H1 (cell line): ENCODE measurements at regions not wholly inside any gene's neighbourhood (a gene's known extent, or its start where the extent isn't known, plus 50 kb on each side); places are given as distances from the start of the nearest gene placed in this dataset.

Source experiments
- CTCF ChIA-PET: fragments of 300-600 bp; sonication (Branson Sonifier 250); formaldehyde crosslinking; loops from one replicate; lab custom pipeline; 2021; ENCODE audit not compliant: partially characterized antibody; lab: Charles Lee
- POLR2A ChIA-PET: fragments of 300-600 bp; sonication (Branson Sonifier 250); formaldehyde crosslinking; loops from one replicate; lab custom pipeline; 2021; ENCODE audit warnings: inconsistent platforms; ENCODE audit not compliant: partially characterized antibody; lab: Charles Lee
- DNase-seq, 2 experiments: peaks; one replicate each; pipeline versions ENCODE4 v3.0.0 to v3.0.0-alpha.2; 2010 to 2022; ENCODE audit warnings: low spot score in 2 of 2, low read depth in 1 of 2, mixed read lengths in 1 of 2
- FAIRE-seq: peaks from 2 replicates; lab custom pipeline; 2011; peaks lifted over from hg19 to GRCh38; lab: Jason Lieb, UNC
- H2AFZ ChIP-seq: 2 replicates; pipeline ENCODE4 v1.8.1; 2012; ENCODE audit warnings: low read length, inconsistent platforms
- H2AK5ac ChIP-seq: 2 replicates; pipeline ENCODE4 v1.6.1; 2013; ENCODE audit warnings: low read depth, low read length
- H2BK120ac ChIP-seq: replicated peaks from 2 replicates; pipeline ENCODE3; 2013; ENCODE audit warnings: low read depth, low read length, inconsistent platforms
- H2BK12ac ChIP-seq: 2 replicates; pipeline ENCODE4 v1.6.1; 2013; ENCODE audit warnings: low read depth, low read length
- H2BK15ac ChIP-seq: 2 replicates; pipeline ENCODE4 v1.6.1; 2013; ENCODE audit warnings: low read length
- H2BK20ac ChIP-seq: 2 replicates; pipeline ENCODE4 v1.6.1; 2013; ENCODE audit warnings: low read length
- H2BK5ac ChIP-seq: 2 replicates; pipeline ENCODE4 v1.6.1; 2013; ENCODE audit warnings: low read depth, low read length
- H3K14ac ChIP-seq: 2 replicates; pipeline ENCODE4 v1.6.1; 2013; ENCODE audit warnings: inconsistent platforms; ENCODE audit not compliant: insufficient read length
- H3K18ac ChIP-seq: 2 replicates; pipeline ENCODE4 v1.6.1; 2013; ENCODE audit warnings: low read length; ENCODE audit errors: extremely low read depth
- H3K23ac ChIP-seq: 2 replicates; pipeline ENCODE4 v1.6.1; 2013; ENCODE audit warnings: inconsistent platforms; ENCODE audit not compliant: insufficient read length
- H3K23me2 ChIP-seq: 2 replicates; pipeline ENCODE4 v1.6.1; 2013; ENCODE audit warnings: low read depth, low read length
- H3K27ac ChIP-seq: 2 replicates; pipeline ENCODE4 v1.6.1; 2011; ENCODE audit warnings: low read depth, low read length, inconsistent platforms
- H3K27me3 ChIP-seq, 4 experiments: replicated peaks in 1 of 4; 1 replicate in 1 of 4; 2 replicates in 3 of 4; pipeline versions ENCODE4 v1.6.1 to v1.8.1; 2011 to 2013; ENCODE audit warnings: low read length in 3 of 4, mild to moderate bottlenecking in 3 of 4, inconsistent platforms in 2 of 4, mixed read lengths in 2 of 4, moderate library complexity in 1 of 4; ENCODE audit not compliant: control insufficient read depth in 3 of 4, insufficient read depth in 3 of 4; ENCODE audit errors: extremely low read depth in 1 of 4
- H3K36me3 ChIP-seq, 4 experiments: 2 replicates each; pipeline versions ENCODE4 v1.6.1 to v1.8.1; 2011 to 2013; ENCODE audit warnings: mild to moderate bottlenecking in 4 of 4, low read length in 3 of 4, moderate library complexity in 2 of 4, control low read depth in 1 of 4, inconsistent platforms in 1 of 4; ENCODE audit not compliant: insufficient read depth in 4 of 4, control insufficient read depth in 2 of 4
- H3K4ac ChIP-seq: replicated peaks from 2 replicates; pipeline ENCODE3; 2013; ENCODE audit warnings: low read length, low read depth, mixed read lengths, inconsistent platforms; ENCODE audit not compliant: insufficient read length
- H3K4me1 ChIP-seq, 4 experiments: replicated peaks in 1 of 4; 1 replicate in 1 of 4; 2 replicates in 3 of 4; pipeline versions ENCODE4 v1.6.1 to v1.8.1; 2011 to 2013; ENCODE audit warnings: low read length in 3 of 4, inconsistent platforms in 2 of 4, mixed read lengths in 1 of 4; ENCODE audit not compliant: insufficient read depth in 4 of 4, control insufficient read depth in 3 of 4
- H3K4me2 ChIP-seq, 2 experiments: 2 replicates each; pipeline versions ENCODE4 v1.6.1 to v1.8.1; 2011 to 2013; ENCODE audit warnings: low read depth in 2 of 2, low read length in 2 of 2, control low read depth in 1 of 2, inconsistent platforms in 1 of 2, mild to moderate bottlenecking in 1 of 2; ENCODE audit not compliant: insufficient read depth in 1 of 2
- H3K4me3 ChIP-seq, 4 experiments: fragments of 200-600, 300-600 bp in 1 of 4; sonication (generic), shearing (Covaris generic), sonication (Bioruptor Twin) in 1 of 4; 2 replicates each; pipeline versions ENCODE4 v1.5.1 to v1.8.1; 2011 to 2016; ENCODE audit warnings: low read length in 4 of 4, low read depth in 3 of 4, control low read depth in 2 of 4, inconsistent platforms in 2 of 4, mild to moderate bottlenecking in 2 of 4, mixed read lengths in 1 of 4, moderate library complexity in 1 of 4; ENCODE audit not compliant: insufficient read depth in 2 of 4; ENCODE audit errors: extremely low read depth in 1 of 4
- H3K56ac ChIP-seq: replicated peaks from 2 replicates; pipeline ENCODE3; 2013; ENCODE audit warnings: low read depth, mild to moderate bottlenecking, mixed read lengths, low read length, inconsistent platforms; ENCODE audit not compliant: insufficient read length
- H3K79me1 ChIP-seq: 2 replicates; pipeline ENCODE4 v1.6.1; 2013; ENCODE audit warnings: low read depth, low read length, control low read depth
- H3K79me2 ChIP-seq, 2 experiments: 2 replicates each; pipeline versions ENCODE4 v1.6.1 to v1.8.1; 2012 to 2013; ENCODE audit warnings: low read length in 2 of 2, mild to moderate bottlenecking in 2 of 2, inconsistent platforms in 1 of 2; ENCODE audit not compliant: insufficient read depth in 2 of 2, control insufficient read depth in 1 of 2
- H3K9ac ChIP-seq, 4 experiments: replicated peaks in 1 of 4; 1 replicate in 1 of 4; 2 replicates in 3 of 4; pipeline versions ENCODE4 v1.6.1 to v1.8.1; 2011 to 2013; ENCODE audit warnings: low read depth in 3 of 4, low read length in 3 of 4, control low read depth in 2 of 4, mild to moderate bottlenecking in 2 of 4, moderate library complexity in 2 of 4, inconsistent platforms in 1 of 4; ENCODE audit errors: extremely low read depth in 1 of 4
- H3K9me3 ChIP-seq, 2 experiments: 2 replicates each; pipeline versions ENCODE4 v1.6.1 to v1.8.1; 2012 to 2013; ENCODE audit warnings: mild to moderate bottlenecking in 2 of 2, moderate library complexity in 2 of 2, control low read depth in 1 of 2, inconsistent platforms in 1 of 2, low read depth in 1 of 2, low read length in 1 of 2, mixed read lengths in 1 of 2; ENCODE audit not compliant: insufficient read depth in 2 of 2
- H4K20me1 ChIP-seq, 2 experiments: replicated peaks in 1 of 2; 2 replicates each; pipeline versions ENCODE3 to v1.8.1; 2011 to 2013; ENCODE audit warnings: inconsistent platforms in 2 of 2, low read length in 2 of 2, mild to moderate bottlenecking in 1 of 2; ENCODE audit not compliant: insufficient read depth in 2 of 2, control insufficient read depth in 1 of 2
- H4K5ac ChIP-seq: 2 replicates; pipeline ENCODE4 v1.6.1; 2013; ENCODE audit warnings: low read length, low read depth, mixed read lengths, inconsistent platforms; ENCODE audit not compliant: insufficient read length
- H4K8ac ChIP-seq: 2 replicates; pipeline ENCODE4 v1.8.0; 2013; ENCODE audit warnings: mild to moderate bottlenecking, moderate library complexity, low read length, inconsistent platforms; ENCODE audit not compliant: insufficient read depth; ENCODE audit errors: extremely low read depth
- H4K91ac ChIP-seq: replicated peaks from 2 replicates; pipeline ENCODE3; 2013; ENCODE audit warnings: low read length, mixed read lengths, inconsistent platforms; ENCODE audit not compliant: insufficient read length
- ASH2L ChIP-seq: fragments of 200-600, 300-600 bp; sonication (generic); IDR thresholded peaks from one replicate; pipeline ENCODE4 v1.7.1; 2017; ENCODE audit warnings: low read length
- BACH1 ChIP-seq: IDR thresholded peaks from 2 replicates; pipeline ENCODE4 v1.6.1; 2012; ENCODE audit warnings: low read length, improper control_type of control experiment
- CHD1 ChIP-seq: IDR thresholded peaks from 2 replicates; pipeline ENCODE4 v1.6.1; 2012; ENCODE audit warnings: low read depth, low read length, improper control_type of control experiment
- EZH2 ChIP-seq: fragments of 200-600 bp; sonication (generic); IDR thresholded peaks from 2 replicates; pipeline ENCODE4 v1.7.1; 2012; ENCODE audit warnings: low read depth, mild to moderate bottlenecking, moderate library complexity, low read length, inconsistent platforms; ENCODE audit not compliant: severe bottlenecking
- RAD21 ChIP-seq, 2 experiments: IDR thresholded peaks in 1 of 2; conservative IDR thresholded peaks in 1 of 2; 2 replicates each; pipeline ENCODE4 v1.6.1; 2011; ENCODE audit warnings: low read depth in 2 of 2, low read length in 2 of 2, improper control_type of control experiment in 1 of 2, inconsistent platforms in 1 of 2, mild to moderate bottlenecking in 1 of 2, moderate library complexity in 1 of 2
- RNF2 ChIP-seq: fragments of 200-900, 300-1000 bp; sonication (generic); IDR thresholded peaks from 2 replicates; pipeline ENCODE4 v1.7.1; 2016; ENCODE audit warnings: borderline replicate concordance, low read depth, mild to moderate bottlenecking, antibody characterized with exemption, low read length; ENCODE audit not compliant: poor library complexity, severe bottlenecking; ENCODE audit errors: missing control alignments
- SIN3A ChIP-seq, 2 experiments: IDR thresholded peaks in 1 of 2; conservative IDR thresholded peaks in 1 of 2; 2 replicates each; pipeline ENCODE4 v1.6.1; 2011 to 2012; ENCODE audit warnings: low read length in 2 of 2, improper control_type of control experiment in 1 of 2, low read depth in 1 of 2, mild to moderate bottlenecking in 1 of 2
- SP4 ChIP-seq: IDR thresholded peaks from 2 replicates; pipeline ENCODE4 v1.6.1; 2012; ENCODE audit warnings: low read length, inconsistent platforms
- SRF ChIP-seq: IDR thresholded peaks from 2 replicates; pipeline ENCODE4 v1.6.1; 2011; ENCODE audit warnings: mild to moderate bottlenecking, low read depth, low read length, moderate library complexity
- WGBS, 2 experiments: shearing (Covaris generic) in 1 of 2; methylation state at CpG; one replicate each; pipeline versions ENCODE4 v1.1.6 to v1.1.7; 2013 to 2015; ENCODE audit warnings: low lambda C conversion rate in 2 of 2, mixed read lengths in 2 of 2, inconsistent platforms in 1 of 2, low coverage in 1 of 2, missing lambda C conversion rate in 1 of 2; ENCODE audit not compliant: insufficient replicate concordance in 2 of 2, insufficient coverage in 1 of 2, insufficient read length in 1 of 2; ENCODE audit errors: extremely low coverage in 1 of 2, missing lambda C conversion rate in 1 of 2; 5-methylcytosine and 5-hydroxymethylcytosine counted together
- TF ChIP-seq, protein P1 (sequence below), 3 experiments: IDR thresholded peaks; 1 replicate in 2 of 3; 2 replicates in 1 of 3; pipeline versions ENCODE4 v1.5.1 to v1.6.1; 2011; ENCODE audit warnings: low read length in 3 of 3, mild to moderate bottlenecking in 3 of 3, inconsistent platforms in 2 of 3, low read depth in 1 of 3, moderate library complexity in 1 of 3; ENCODE audit not compliant: insufficient read depth in 1 of 3; ENCODE audit errors: control extremely low read depth in 1 of 3
- TF ChIP-seq, protein P2 (sequence below): IDR thresholded peaks from 2 replicates; pipeline ENCODE4 v1.6.1; 2012; ENCODE audit warnings: inconsistent platforms

DNA sequence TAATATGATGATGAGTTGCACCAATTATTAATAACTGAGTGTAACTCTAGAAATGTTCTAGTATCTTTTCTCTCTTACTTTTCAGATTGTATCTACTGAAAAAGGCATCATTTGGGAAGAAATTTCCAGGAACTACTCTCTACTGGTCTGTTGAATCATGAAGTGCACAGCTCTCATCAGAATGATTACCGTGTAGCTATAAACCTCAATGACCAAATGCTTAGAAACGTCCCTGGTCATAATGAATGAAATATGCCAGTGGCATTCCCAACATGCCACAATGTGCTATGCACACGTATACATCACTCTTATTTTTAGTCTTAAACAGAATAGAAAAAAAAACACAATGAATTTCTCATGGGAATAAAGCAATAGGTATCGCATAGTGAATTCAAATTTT is 534.3 kb upstream of the OLFM3 start:
- DNase-seq (no peak), FAIRE-seq (no peak)
- no peak overlapping the region for H3K56ac ChIP-seq
- no peak overlapping the region for H3K4me2 ChIP-seq
- H2AFZ ChIP-seq, result no peak overlapping the region
- H4K20me1 ChIP-seq, result no peaks in the 10 kb centered on the region
- no peaks in the 10 kb centered on the region; the same call in 1 of the 2 replicates for H3K23me2 ChIP-seq
- H3K4me3 ChIP-seq, result no peak overlapping the region
- no peak overlapping the region for H3K27ac ChIP-seq
- H3K79me2 ChIP-seq, result no peaks in the 10 kb centered on the region
- H3K4me1 ChIP-seq, result no peaks in the 10 kb centered on the region
- no peak overlapping the region for H2BK120ac ChIP-seq
- no peak overlapping the region for H2BK15ac ChIP-seq
- H3K9ac ChIP-seq, result no peak overlapping the region
- H3K14ac ChIP-seq, result no peak overlapping the region
- H2BK5ac ChIP-seq, result no peak overlapping the region
- no peak overlapping the region for H4K8ac ChIP-seq
- ChIA-PET CTCF (no interaction called here), POLR2A (no interaction called here)
- H3K36me3 ChIP-seq, result no peaks in the 10 kb centered on the region
- H4K5ac ChIP-seq, result no peak overlapping the region
- H2BK12ac ChIP-seq, result no peak overlapping the region
- H3K9me3 ChIP-seq, result no peaks in the 10 kb centered on the region
- no peaks in the 10 kb centered on the region for H3K27me3 ChIP-seq
- H3K4ac ChIP-seq, result no peak overlapping the region
- H2AK5ac ChIP-seq, result no peak overlapping the region
- H2BK20ac ChIP-seq, result no peak overlapping the region
- H3K23ac ChIP-seq, result no peak overlapping the region
- no peak overlapping the region for H4K91ac ChIP-seq
- no peak overlapping the region for H3K18ac ChIP-seq
- no peaks in the 10 kb centered on the region for H3K79me1 ChIP-seq
- WGBS, 2 experiments, result 85% methylated on average over 4 of the region's 4 CpGs; no CpG with 5 or more reads in 1 of the 2 experiments
- TF ChIP-seq BACH1 (no peak), SIN3A (conservative IDR thresholded peaks at IDR 0.05 in 1 of 2, IDR thresholded peaks at IDR 0.05 in 1 of 2; ENCODE audit: low read depth in 1 of 2, low read length in 2 of 2) (no peak), RAD21 (IDR thresholded peaks at IDR 0.05 in 1 of 2, conservative IDR thresholded peaks at IDR 0.05 in 1 of 2; ENCODE audit: low read depth in 2 of 2, low read length in 2 of 2) (no peak), SRF (no peak), CHD1 (no peak), SP4 (no peak), EZH2 (no peak), ASH2L (no peak), RNF2 (no peak)
- TF ChIP-seq, protein P1, sequence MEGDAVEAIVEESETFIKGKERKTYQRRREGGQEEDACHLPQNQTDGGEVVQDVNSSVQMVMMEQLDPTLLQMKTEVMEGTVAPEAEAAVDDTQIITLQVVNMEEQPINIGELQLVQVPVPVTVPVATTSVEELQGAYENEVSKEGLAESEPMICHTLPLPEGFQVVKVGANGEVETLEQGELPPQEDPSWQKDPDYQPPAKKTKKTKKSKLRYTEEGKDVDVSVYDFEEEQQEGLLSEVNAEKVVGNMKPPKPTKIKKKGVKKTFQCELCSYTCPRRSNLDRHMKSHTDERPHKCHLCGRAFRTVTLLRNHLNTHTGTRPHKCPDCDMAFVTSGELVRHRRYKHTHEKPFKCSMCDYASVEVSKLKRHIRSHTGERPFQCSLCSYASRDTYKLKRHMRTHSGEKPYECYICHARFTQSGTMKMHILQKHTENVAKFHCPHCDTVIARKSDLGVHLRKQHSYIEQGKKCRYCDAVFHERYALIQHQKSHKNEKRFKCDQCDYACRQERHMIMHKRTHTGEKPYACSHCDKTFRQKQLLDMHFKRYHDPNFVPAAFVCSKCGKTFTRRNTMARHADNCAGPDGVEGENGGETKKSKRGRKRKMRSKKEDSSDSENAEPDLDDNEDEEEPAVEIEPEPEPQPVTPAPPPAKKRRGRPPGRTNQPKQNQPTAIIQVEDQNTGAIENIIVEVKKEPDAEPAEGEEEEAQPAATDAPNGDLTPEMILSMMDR (IDR thresholded peaks at IDR 0.05; ENCODE audit: control extremely low read depth in 1 of 3, insufficient read depth in 1 of 3, low read depth in 1 of 3, low read length in 3 of 3), result no peak
- TF ChIP-seq, protein P2, sequence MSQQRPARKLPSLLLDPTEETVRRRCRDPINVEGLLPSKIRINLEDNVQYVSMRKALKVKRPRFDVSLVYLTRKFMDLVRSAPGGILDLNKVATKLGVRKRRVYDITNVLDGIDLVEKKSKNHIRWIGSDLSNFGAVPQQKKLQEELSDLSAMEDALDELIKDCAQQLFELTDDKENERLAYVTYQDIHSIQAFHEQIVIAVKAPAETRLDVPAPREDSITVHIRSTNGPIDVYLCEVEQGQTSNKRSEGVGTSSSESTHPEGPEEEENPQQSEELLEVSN, result no peak
